WTC11 (cell line): ENCODE measurements at regions not wholly inside any gene's neighbourhood (a gene's known extent, or its start where the extent isn't known, plus 50 kb on each side); places are given as distances from the start of the nearest gene placed in this dataset.

Source experiments
- ATF2 ChIP-seq: sonication (generic); formaldehyde crosslinking; IDR thresholded peaks from 2 replicates; pipeline ENCODE4 v1.8.1; 2022; ENCODE audit warnings: low read depth, missing genetic modification reagents, borderline replicate concordance
- CDX4 ChIP-seq: fragments of 250-450 bp; sonication (Bioruptor Pico); IDR thresholded peaks from 2 replicates; pipeline ENCODE4 v1.9.0; 2021; ENCODE audit warnings: moderate library complexity, mild to moderate bottlenecking, inconsistent platforms, borderline replicate concordance
- CTCF ChIP-seq: fragments of 200-600 bp; IDR thresholded peaks from 2 replicates; pipeline ENCODE4 v1.8.0; 2022; ENCODE audit warnings: antibody characterized with exemption
- ERG ChIP-seq: fragments of 250-450 bp; sonication (Bioruptor Pico); IDR thresholded peaks from 2 replicates; pipeline ENCODE4 v1.8.0; 2021; ENCODE audit warnings: mild to moderate bottlenecking
- NR3C1 ChIP-seq: sonication (generic); formaldehyde crosslinking; conservative IDR thresholded peaks from 2 replicates; pipeline ENCODE4 v1.8.1; 2023; ENCODE audit warnings: low read depth, mild to moderate bottlenecking, missing genetic modification reagents
- PRRX2 ChIP-seq: fragments of 250-450 bp; sonication (Bioruptor Pico); IDR thresholded peaks from 2 replicates; pipeline ENCODE4 v1.8.0; 2021; ENCODE audit warnings: mild to moderate bottlenecking
- SMAD3 ChIP-seq: sonication (generic); formaldehyde crosslinking; IDR thresholded peaks from 2 replicates; pipeline ENCODE4 v1.8.0; 2022; ENCODE audit warnings: missing genetic modification reagents, mild to moderate bottlenecking, borderline replicate concordance
- STAT6 ChIP-seq: sonication (generic); formaldehyde crosslinking; conservative IDR thresholded peaks from 2 replicates; pipeline ENCODE4 v1.8.1; 2023; ENCODE audit warnings: mild to moderate bottlenecking, low read depth, missing genetic modification reagents, moderate library complexity
- ZNF121 ChIP-seq: sonication (generic); formaldehyde crosslinking; IDR thresholded peaks from 2 replicates; pipeline ENCODE4 v1.8.0; 2023; ENCODE audit warnings: missing genetic modification reagents
- ZNF512 ChIP-seq: sonication (generic); formaldehyde crosslinking; IDR thresholded peaks from 2 replicates; pipeline ENCODE4 v1.8.1; 2022; ENCODE audit warnings: missing genetic modification reagents, borderline replicate concordance

GRCh38 chr9:101860920-101861319 is 122.5 kb upstream of the GRIN3A start:
- TF ChIP-seq PRRX2 (CRISPR knock-in tag) (no peak), CTCF (no peak), ERG (CRISPR knock-in tag) (no peak), ZNF121 (CRISPR knock-in tag) (no peak), ATF2 (CRISPR knock-in tag) (no peak), STAT6 (CRISPR knock-in tag) (no peak), CDX4 (CRISPR knock-in tag) (no peak), NR3C1 (no peak), SMAD3 (CRISPR knock-in tag) (no peak), ZNF512 (CRISPR knock-in tag) (no peak)
